Activated CD8-positive, alpha-beta T cell treated with anti-CD3 and anti-CD28 coated beads, Interleukin-2, amount 10 ng/mL, durations not matched to agents 7 days and 5 days (primary cell): ENCODE measurements at regions not wholly inside any gene's neighbourhood (a gene's known extent, or its start where the extent isn't known, plus 50 kb on each side); places are given as distances from the start of the nearest gene placed in this dataset.
"Not testable (repeated sequence)": the region's sequence is repeated elsewhere in the genome, so short reads cannot be mapped to it uniquely, and the experiment has no call there.

Experiments
- ATAC-seq: fragments of 150-1000 bp; cut with Tn5 transposase; one replicate; pipeline ENCODE4 v1.10.0; 2021; ENCODE audit warnings: moderate library complexity
- CTCF ChIA-PET: fragments of 350-600 bp; sonication (Branson Sonifier 250); formaldehyde crosslinking; loops from one replicate; lab custom pipeline; 2021; ENCODE audit warnings: antibody characterized with exemption; lab: Charles Lee
- POLR2A ChIA-PET: fragments of 350-600 bp; sonication (Branson Sonifier 250); formaldehyde crosslinking; loops from one replicate; lab custom pipeline; 2021; ENCODE audit warnings: antibody characterized with exemption; lab: Charles Lee
- DNase-seq: peaks from one replicate; pipeline ENCODE4 v3.0.0-alpha.2; 2020
- H3K27ac Mint-ChIP-seq: one replicate; pipeline ENCODE4 v1.8.0; 2021; ENCODE audit warnings: mild to moderate bottlenecking, mixed read lengths
- H3K27me3 Mint-ChIP-seq: one replicate; pipeline ENCODE4 v1.8.0; 2021; ENCODE audit warnings: low read depth, mixed read lengths
- H3K36me3 Mint-ChIP-seq: one replicate; pipeline ENCODE4 v1.8.0; 2021; ENCODE audit warnings: low read depth, mixed read lengths
- H3K4me1 Mint-ChIP-seq: one replicate; pipeline ENCODE4 v1.8.0; 2021; ENCODE audit warnings: low read depth, mixed read lengths
- H3K4me3 Mint-ChIP-seq: one replicate; pipeline ENCODE4 v1.8.0; 2021; ENCODE audit warnings: mild to moderate bottlenecking, mixed read lengths
- H3K9me3 Mint-ChIP-seq: one replicate; pipeline ENCODE4 v1.8.0; 2022; ENCODE audit warnings: mixed read lengths; ENCODE audit not compliant: insufficient read depth

DNA sequence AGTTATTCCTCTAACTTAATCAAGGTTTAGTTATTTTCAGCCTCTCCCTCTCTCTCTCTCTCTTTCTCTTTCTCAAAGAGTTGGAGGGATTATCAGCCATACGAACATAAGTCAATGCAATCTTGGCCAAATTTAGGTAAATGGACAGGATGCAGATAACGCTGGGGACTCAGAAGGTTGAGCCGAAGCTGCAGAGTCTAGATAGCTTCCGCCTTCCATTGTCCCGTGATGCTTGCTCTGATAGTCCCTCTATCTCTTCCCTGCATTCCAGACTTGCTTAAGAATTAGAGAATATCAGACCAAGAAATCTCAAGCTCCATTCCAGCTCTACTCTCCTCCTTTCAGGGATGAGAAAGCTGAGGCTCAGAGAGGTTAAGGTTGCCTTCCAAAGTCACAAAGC, 502.8 kb upstream of the TNP1 start:
- peaks cover 4% of the 10 kb centered on the region for H3K27me3 Mint-ChIP-seq
- no peak overlapping the region for H3K27ac Mint-ChIP-seq
- ChIA-PET CTCF (no interaction called here), POLR2A (no interaction called here)
- no peak overlapping the region for H3K4me3 Mint-ChIP-seq
- DNase-seq (no peak), ATAC-seq (no peak)
- no peaks in the 10 kb centered on the region for H3K4me1 Mint-ChIP-seq
- no peaks in the 10 kb centered on the region for H3K9me3 Mint-ChIP-seq
- H3K36me3 Mint-ChIP-seq, result no peaks in the 10 kb centered on the region

- H3K4me1 Mint-ChIP-seq, result no peaks in the 10 kb centered on the region
- POLR2A ChIA-PET, result no interaction called here
- H3K9me3 Mint-ChIP-seq, result no peaks in the 10 kb centered on the region
- CTCF ChIA-PET, result no interaction called here
- H3K36me3 Mint-ChIP-seq, result no peaks in the 10 kb centered on the region
- peaks cover 4% of the 10 kb centered on the region for H3K27me3 Mint-ChIP-seq
- H3K4me3 Mint-ChIP-seq, result no peak overlapping the region
- DNase-seq (no peak), ATAC-seq (no peak)
- H3K27ac Mint-ChIP-seq, result no peak overlapping the region
These were observed 502.4 kb upstream of the TNP1 start for GRCh38 chr2:217362286-217362685.

GRCh38 chr2:217361483-217361880, 501.6 kb upstream of the TNP1 start:
- H3K27me3 Mint-ChIP-seq, result peaks cover 4% of the 10 kb centered on the region
- ChIA-PET POLR2A (interaction anchor here (0.6 kb wide), 1 partner anchor 116 kb away, joined by 4 read pairs; no protein-coding TSS in a partner anchor), CTCF (no interaction called here)
- no peaks in the 10 kb centered on the region for H3K9me3 Mint-ChIP-seq
- ATAC-seq, result no peak
- H3K36me3 Mint-ChIP-seq, result no peaks in the 10 kb centered on the region
- no peak overlapping the region for H3K27ac Mint-ChIP-seq
- no peak for DNase-seq
- H3K4me1 Mint-ChIP-seq, result no peaks in the 10 kb centered on the region
- H3K4me3 Mint-ChIP-seq, result no peak overlapping the region

GRCh38 chr2:217360781-217361482, 501.1 kb upstream of the TNP1 start:
- Mint-ChIP-seq H3K4me1 (no peaks in the 10 kb centered on the region), H3K9me3 (no peaks in the 10 kb centered on the region), H3K27me3 (peaks cover 5% of the 10 kb centered on the region), H3K27ac (no peak overlapping the region), H3K4me3 (no peak overlapping the region), H3K36me3 (no peaks in the 10 kb centered on the region)
- ATAC-seq (no peak), DNase-seq (no peak)
- ChIA-PET CTCF (no interaction called here), POLR2A (interaction anchor here (0.6 kb wide), 2 partner anchors 115 to 416 kb away, joined by 3 to 4 read pairs; no protein-coding TSS in a partner anchor)

DNA sequence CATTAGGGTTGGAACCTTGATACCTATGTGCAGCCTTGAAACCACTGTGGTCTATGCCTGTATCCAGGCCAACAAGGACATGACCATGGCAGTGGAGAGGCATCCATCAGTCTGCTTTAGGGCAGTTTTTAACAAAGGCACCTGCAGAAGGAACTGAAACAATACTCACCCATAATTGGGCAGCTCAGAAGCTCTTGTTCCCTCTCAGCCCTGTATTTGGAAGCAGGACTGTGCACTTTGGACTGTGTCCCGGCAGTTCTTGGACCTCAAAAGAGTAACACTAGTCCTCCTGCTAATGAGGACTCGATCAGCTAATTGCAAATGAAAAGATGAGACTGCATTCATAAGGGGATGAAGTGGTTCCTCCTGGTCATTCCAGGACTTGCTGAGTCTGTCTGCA, 500.2 kb upstream of the TNP1 start:
- ChIA-PET POLR2A (interaction anchor here (0.6 kb wide), 1 partner anchor 417 kb away, joined by 3 read pairs; no protein-coding TSS in a partner anchor), CTCF (no interaction called here)
- Mint-ChIP-seq H3K9me3 (no peaks in the 10 kb centered on the region), H3K27ac (no peak overlapping the region), H3K27me3 (peaks cover 5% of the 10 kb centered on the region), H3K4me1 (no peaks in the 10 kb centered on the region), H3K4me3 (no peak overlapping the region), H3K36me3 (no peaks in the 10 kb centered on the region)
- ATAC-seq, result no peak
- no peak for DNase-seq

- H3K4me3 Mint-ChIP-seq, result no peak overlapping the region
- no peak for ATAC-seq
These were observed 498.2 kb upstream of the TNP1 start for GRCh38 chr2:217357886-217358620.

DNA sequence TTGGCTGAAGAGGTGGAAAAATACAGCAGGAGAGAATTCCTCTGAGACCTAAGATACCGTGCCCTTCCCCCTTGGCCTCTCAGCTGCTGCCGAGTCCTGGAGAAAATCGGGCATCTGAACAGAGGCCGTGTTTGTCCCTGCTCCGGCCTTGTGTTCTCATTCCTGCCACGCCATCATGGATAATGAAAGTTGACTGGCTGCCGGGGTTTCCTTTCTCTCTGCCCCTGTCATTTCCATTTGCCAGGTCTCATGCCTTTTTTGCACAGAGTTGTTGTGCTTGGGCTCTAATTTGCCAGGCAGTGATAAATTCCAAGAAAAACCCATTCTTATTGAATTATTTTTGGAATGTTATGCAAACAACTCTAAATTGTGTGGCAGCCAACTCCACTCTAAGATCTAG, 496.9 kb upstream of the TNP1 start:
- H3K36me3 Mint-ChIP-seq, result no peaks in the 10 kb centered on the region
- H3K27me3 Mint-ChIP-seq, result peaks cover 5% of the 10 kb centered on the region
- H3K27ac Mint-ChIP-seq, result no peak overlapping the region
- H3K4me3 Mint-ChIP-seq, result no peak overlapping the region
- no peak for DNase-seq
- CTCF ChIA-PET, result no interaction called here
- no peaks in the 10 kb centered on the region for H3K9me3 Mint-ChIP-seq
- no peak for ATAC-seq
- H3K4me1 Mint-ChIP-seq, result peaks cover 3% of the 10 kb centered on the region
- POLR2A ChIA-PET, result no interaction called here

More at GRCh38 chr2:217357886-217358620, 498.2 kb upstream of the TNP1 start:
- Mint-ChIP-seq H3K27ac (no peak overlapping the region), H3K36me3 (no peaks in the 10 kb centered on the region), H3K4me1 (peaks cover 3% of the 10 kb centered on the region), H3K27me3 (peaks cover 7% of the 10 kb centered on the region), H3K9me3 (no peaks in the 10 kb centered on the region)
- no peak for DNase-seq
- CTCF ChIA-PET, result no interaction called here
- POLR2A ChIA-PET, result no interaction called here

DNA sequence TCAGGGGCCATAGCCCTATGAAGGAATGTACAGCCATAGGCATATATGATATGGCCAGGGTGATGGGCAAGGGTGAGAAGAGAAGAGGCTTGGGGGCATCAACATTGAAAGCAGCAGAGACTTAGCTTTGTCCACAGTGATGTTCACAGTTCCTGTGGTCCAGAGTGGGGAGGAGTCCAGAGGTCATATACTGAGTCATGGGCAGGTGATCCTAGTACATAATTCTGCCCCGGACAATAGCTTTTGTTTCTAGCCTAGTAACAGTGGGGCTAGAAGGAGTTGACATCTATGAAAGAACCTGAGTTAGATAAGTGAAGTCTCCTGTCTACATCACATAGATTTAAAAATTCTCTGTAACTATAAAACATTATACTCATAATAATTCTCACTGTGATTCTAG, 496.3 kb upstream of the TNP1 start:
- Mint-ChIP-seq H3K4me1 (peaks cover 3% of the 10 kb centered on the region), H3K27me3 (peaks cover 5% of the 10 kb centered on the region), H3K36me3 (no peaks in the 10 kb centered on the region), H3K9me3 (no peaks in the 10 kb centered on the region), H3K4me3 (no peak overlapping the region), H3K27ac (no peak overlapping the region)
- DNase-seq (no peak), ATAC-seq (no peak)
- CTCF ChIA-PET, result no interaction called here
- POLR2A ChIA-PET, result no interaction called here

DNA sequence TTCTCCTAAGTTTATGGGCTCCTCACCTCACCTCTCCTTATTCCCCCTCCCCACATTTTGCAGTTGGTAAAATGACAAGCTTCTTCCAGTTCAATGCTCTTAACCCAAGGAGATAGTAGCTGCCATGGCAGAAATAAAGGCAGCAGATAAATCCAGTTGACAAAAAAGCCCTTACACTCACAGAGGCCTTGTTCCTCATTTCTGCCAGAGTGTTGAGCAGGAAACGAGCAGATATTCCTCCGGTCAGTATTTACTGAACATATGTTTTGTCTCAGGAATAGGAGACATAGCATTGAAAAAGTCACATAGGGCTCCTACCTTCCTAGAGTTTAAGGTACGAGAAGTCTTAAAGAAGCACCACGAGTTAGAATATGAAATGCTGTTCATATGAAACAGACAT, 493.7 kb upstream of the TNP1 start:
- Mint-ChIP-seq H3K9me3 (peaks cover 16% of the 10 kb centered on the region), H3K27ac (no peak overlapping the region), H3K4me3 (no peak overlapping the region), H3K36me3 (no peaks in the 10 kb centered on the region), H3K4me1 (peaks cover 3% of the 10 kb centered on the region), H3K27me3 (peaks cover 7% of the 10 kb centered on the region)
- no peak for DNase-seq
- ATAC-seq, result no peak
- ChIA-PET CTCF (no interaction called here), POLR2A (no interaction called here)

DNA sequence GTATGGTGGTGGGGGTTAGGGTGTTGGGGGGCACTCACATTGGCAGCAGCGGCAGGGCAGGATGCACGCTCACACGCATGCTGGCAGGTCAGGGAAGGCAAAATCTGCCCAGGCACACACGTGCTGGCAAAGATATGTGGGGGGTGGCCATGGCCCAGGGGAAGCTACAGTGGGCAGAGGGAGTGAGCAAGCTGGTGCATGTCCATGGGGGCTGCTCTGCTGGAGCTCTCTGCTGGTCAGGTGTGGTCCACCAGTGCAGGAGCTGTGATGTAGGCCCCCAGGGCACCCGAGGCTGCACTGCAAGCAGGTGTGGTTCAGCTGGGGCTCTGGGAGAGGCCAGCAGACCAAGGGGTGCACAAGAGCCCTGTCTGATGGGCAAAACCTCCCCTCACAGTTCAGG, 491.5 kb upstream of the TNP1 start:
- ATAC-seq, result no peak
- H3K4me1 Mint-ChIP-seq, result peaks cover 3% of the 10 kb centered on the region
- ChIA-PET CTCF (no interaction called here), POLR2A (no interaction called here)
- peaks cover 16% of the 10 kb centered on the region for H3K9me3 Mint-ChIP-seq
- H3K27me3 Mint-ChIP-seq, result peaks cover 13% of the 10 kb centered on the region
- no peaks in the 10 kb centered on the region for H3K36me3 Mint-ChIP-seq
- H3K27ac Mint-ChIP-seq, result no peak overlapping the region
- no peak for DNase-seq
- no peak overlapping the region for H3K4me3 Mint-ChIP-seq

DNA sequence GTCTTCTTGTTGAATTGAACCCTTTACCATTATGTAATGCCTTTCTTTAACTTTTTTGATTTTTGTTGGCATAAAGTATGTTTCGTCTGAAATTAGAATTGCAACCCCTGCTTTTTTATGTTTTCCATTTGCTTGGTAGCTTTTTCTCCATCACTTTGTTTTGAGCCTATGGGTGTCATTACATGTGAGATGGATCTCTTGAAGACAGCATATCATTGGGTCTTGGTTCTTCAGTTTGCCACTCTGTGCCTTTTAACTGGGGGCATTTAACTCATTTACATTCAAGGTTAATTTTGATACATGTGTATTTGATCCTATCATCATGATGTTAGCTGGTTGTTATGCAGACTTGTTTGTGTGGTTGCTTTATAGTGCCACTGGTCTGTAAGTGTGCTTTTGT, 489.4 kb upstream of the TNP1 start:
- DNase-seq (no peak), ATAC-seq (no peak)
- Mint-ChIP-seq H3K9me3 (peaks cover 16% of the 10 kb centered on the region), H3K36me3 (no peaks in the 10 kb centered on the region), H3K27me3 (peaks cover 12% of the 10 kb centered on the region), H3K4me3 (no peak overlapping the region), H3K4me1 (no peaks in the 10 kb centered on the region), H3K27ac (no peak overlapping the region)
- CTCF ChIA-PET, result no interaction called here
- POLR2A ChIA-PET, result no interaction called here

DNA sequence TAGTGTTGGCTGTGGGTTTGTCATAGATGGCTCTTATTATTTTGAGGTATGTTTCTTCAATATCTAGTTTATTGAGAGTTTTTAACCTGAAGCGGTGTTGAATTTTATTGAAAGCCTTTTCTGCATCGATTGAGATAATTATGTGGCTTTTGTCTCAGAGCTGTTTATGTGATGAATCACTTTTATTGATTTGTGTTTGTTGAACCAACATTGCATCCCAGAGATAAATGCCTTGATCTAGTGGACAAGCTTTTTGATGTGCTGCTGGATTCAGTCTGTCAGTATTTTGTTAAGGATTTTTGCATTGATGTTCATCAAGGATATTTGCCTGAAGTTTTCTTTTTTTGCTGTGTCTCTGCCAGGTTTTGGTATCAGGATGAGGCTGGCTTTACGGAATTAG, 487.8 kb upstream of the TNP1 start:
- CTCF ChIA-PET, H3K4me3 Mint-ChIP-seq, DNase-seq, H3K36me3 Mint-ChIP-seq, H3K4me1 Mint-ChIP-seq, ATAC-seq, POLR2A ChIA-PET, H3K27ac Mint-ChIP-seq: not testable (repeated sequence)
- Mint-ChIP-seq H3K9me3 (peaks cover 16% of the 10 kb centered on the region), H3K27me3 (peaks cover 12% of the 10 kb centered on the region)
